Heart left ventricle (tissue), 13 donors: ENCODE measurements at regions not wholly inside any gene's neighbourhood (a gene's known extent, or its start where the extent isn't known, plus 50 kb on each side); places are given as distances from the start of the nearest gene placed in this dataset.
A peak's percentile ranks its signal among the peaks of the same experiment; 100 is the strongest.

Experiments used
- CTCF ChIP-seq, 12 donors: fragments of 200-600 bp; sonication (generic) in 4 of 12; IDR thresholded peaks; one replicate each; pipeline versions ENCODE4 v1.5.0 to v1.8.0; 2018 to 2022; ENCODE audit warnings: antibody characterized with exemption in 12 of 12, mild to moderate bottlenecking in 5 of 12
- POLR2A ChIP-seq, 2 donors: fragments of 450-650 bp; IDR thresholded peaks; one replicate each; pipeline ENCODE4 v1.6.1; 2017; ENCODE audit warnings: antibody characterized with exemption in 2 of 2, mild to moderate bottlenecking in 2 of 2, moderate library complexity in 2 of 2
- donor health status: ischemic (EF 13 %, LVEDD 7.1; RV severe dilation, severe dysfunction).
- donor health status: DM: no; HTN: yes; CAD: no.
- donor health status: DM: no; HTN: no; CAD: no.
- donor health status: ischemic (EF 25% LVEDD 6.9; RV normal size, moderate dysfunction).
- donor health status: ischemic (EF 25% LVEDD 5.7; RV mildly dilated, moderate dysfunction).
- donor health status: ischemic (EF 35%, LVEDD 5.7; RV mildly dilated, moderate dysfunction).
- donor health status: nonischemic (EF 11% LVEDD 7.7; RV severe dilation, severe dysfunction).
- donor health status: DM: yes; HTN: yes; CAD: no.
- donor health status: PGD.
- donor health status: ischemic (EF 29% LVEDD 5.4; RV normal size, mild dysfunction).
- donor health status: nonischemic (EF 23%, LVEDD 6.1; RV moderate dilation, normal function).

- peak in 3 of 12 donors; percentile 4 to 17 (median 17) for TF ChIP-seq CTCF (IDR thresholded peaks at IDR 0.05)
- no peak for TF ChIP-seq POLR2A (IDR thresholded peaks at IDR 0.05)
Measured at GRCh38 chr12:98422812-98423211, 92.6 kb upstream of the TMPO start.
